Left ventricle myocardium inferior (tissue), 1 donor: ENCODE measurements at regions not wholly inside any gene's neighbourhood (a gene's known extent, or its start where the extent isn't known, plus 50 kb on each side); places are given as distances from the start of the nearest gene placed in this dataset.

Experiments
- DNase-seq: peaks from one replicate; pipeline ENCODE4 v3.0.0-alpha.2; 2020
- H3K27ac ChIP-seq: fragments of 200-600 bp; replicated peaks from 2 replicates; pipeline ENCODE4 v1.8.0; 2021
- H3K27me3 ChIP-seq: fragments of 200-600 bp; 2 replicates; pipeline ENCODE4 v1.8.0; 2021; ENCODE audit warnings: low read depth
- H3K36me3 ChIP-seq: fragments of 200-600 bp; 2 replicates; pipeline ENCODE4 v1.8.0; 2021
- H3K4me1 ChIP-seq: fragments of 200-600 bp; 2 replicates; pipeline ENCODE4 v1.8.0; 2021
- H3K4me3 ChIP-seq: fragments of 200-600 bp; 2 replicates; pipeline ENCODE4 v1.8.0; 2021; ENCODE audit warnings: mild to moderate bottlenecking, moderate library complexity
- H3K9me3 ChIP-seq: fragments of 200-600 bp; replicated peaks from 2 replicates; pipeline ENCODE4 v1.8.0; 2021
- intact Hi-C: fragments of 100-400 bp; cut with micrococcal nuclease; formaldehyde crosslinking; loops from one replicate; pipeline ENCODE4 v1.11.0; 2022
- TF ChIP-seq, protein P1 (sequence below): fragments of 200-600 bp; IDR thresholded peaks from 2 replicates; pipeline ENCODE4 v1.8.0; 2021; ENCODE audit warnings: antibody characterized with exemption, mild to moderate bottlenecking, borderline replicate concordance
- donor health status: DM: no; HTN: yes; CAD: no; lungs with severe emphysema.

DNA sequence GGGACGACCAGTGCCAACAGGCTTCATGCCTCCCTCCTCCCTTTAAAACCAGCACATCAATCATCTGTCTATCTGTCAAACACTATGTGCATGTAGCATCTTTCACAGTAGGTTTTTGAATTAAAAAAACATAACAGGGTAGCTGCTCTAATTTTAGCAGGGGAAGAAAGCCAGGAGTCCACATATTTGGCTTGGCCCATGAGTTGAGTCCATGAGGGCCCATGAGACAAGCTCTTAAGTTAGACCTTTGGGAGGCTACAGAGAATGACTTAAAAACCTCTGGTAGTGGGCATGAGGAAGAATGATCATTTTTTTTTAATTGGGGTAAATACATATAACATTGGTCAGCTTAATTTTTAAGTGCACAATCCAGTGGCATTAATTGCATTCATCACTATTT is 194.9 kb downstream of the UTRN start:
- Histone ChIP-seq H3K4me3 (no peak overlapping the region), H3K4me1 (peaks cover 42% of the 10 kb centered on the region), H3K9me3 (no peaks in the 10 kb centered on the region), H3K27ac (peak overlapping the region; percentile 66), H3K27me3 (no peaks in the 10 kb centered on the region), H3K36me3 (peaks cover 35% of the 10 kb centered on the region)
- TF ChIP-seq, protein P1, sequence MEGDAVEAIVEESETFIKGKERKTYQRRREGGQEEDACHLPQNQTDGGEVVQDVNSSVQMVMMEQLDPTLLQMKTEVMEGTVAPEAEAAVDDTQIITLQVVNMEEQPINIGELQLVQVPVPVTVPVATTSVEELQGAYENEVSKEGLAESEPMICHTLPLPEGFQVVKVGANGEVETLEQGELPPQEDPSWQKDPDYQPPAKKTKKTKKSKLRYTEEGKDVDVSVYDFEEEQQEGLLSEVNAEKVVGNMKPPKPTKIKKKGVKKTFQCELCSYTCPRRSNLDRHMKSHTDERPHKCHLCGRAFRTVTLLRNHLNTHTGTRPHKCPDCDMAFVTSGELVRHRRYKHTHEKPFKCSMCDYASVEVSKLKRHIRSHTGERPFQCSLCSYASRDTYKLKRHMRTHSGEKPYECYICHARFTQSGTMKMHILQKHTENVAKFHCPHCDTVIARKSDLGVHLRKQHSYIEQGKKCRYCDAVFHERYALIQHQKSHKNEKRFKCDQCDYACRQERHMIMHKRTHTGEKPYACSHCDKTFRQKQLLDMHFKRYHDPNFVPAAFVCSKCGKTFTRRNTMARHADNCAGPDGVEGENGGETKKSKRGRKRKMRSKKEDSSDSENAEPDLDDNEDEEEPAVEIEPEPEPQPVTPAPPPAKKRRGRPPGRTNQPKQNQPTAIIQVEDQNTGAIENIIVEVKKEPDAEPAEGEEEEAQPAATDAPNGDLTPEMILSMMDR: no peak
- intact Hi-C loops: loop anchor here (5.0 to 10.0 kb wide), 2 partner anchors 265 to 373 kb away; no protein-coding TSS in a partner anchor
- no peak for DNase-seq

GRCh38 chr6:144480473-144480872 is 195.3 kb downstream of the UTRN start:
- intact Hi-C loops: loop anchor here (5.0 to 10.0 kb wide), 2 partner anchors 266 to 373 kb away; no protein-coding TSS in a partner anchor

GRCh38 chr6:144481527-144481926 is 196.4 kb downstream of the UTRN start:
- Histone ChIP-seq H3K4me3 (no peak overlapping the region), H3K27ac (peak overlapping the region; percentile 12), H3K27me3 (no peaks in the 10 kb centered on the region), H3K4me1 (peaks cover 42% of the 10 kb centered on the region), H3K9me3 (no peaks in the 10 kb centered on the region), H3K36me3 (peaks cover 35% of the 10 kb centered on the region)
- intact Hi-C loops: loop anchor here (5.0 to 10.0 kb wide), 2 partner anchors 267 to 374 kb away; no protein-coding TSS in a partner anchor
- no peak for DNase-seq
- TF ChIP-seq, protein P1: no peak

More at GRCh38 chr6:144480473-144480872, 195.3 kb downstream of the UTRN start:
- peaks cover 35% of the 10 kb centered on the region for H3K36me3 ChIP-seq
- DNase-seq: no peak
- TF ChIP-seq, protein P1: no peak
- peaks cover 42% of the 10 kb centered on the region for H3K4me1 ChIP-seq
- H3K27me3 ChIP-seq: no peaks in the 10 kb centered on the region
- H3K4me3 ChIP-seq: no peak overlapping the region
- H3K27ac ChIP-seq: peak overlapping the region; percentile 66
- no peaks in the 10 kb centered on the region for H3K9me3 ChIP-seq

DNA sequence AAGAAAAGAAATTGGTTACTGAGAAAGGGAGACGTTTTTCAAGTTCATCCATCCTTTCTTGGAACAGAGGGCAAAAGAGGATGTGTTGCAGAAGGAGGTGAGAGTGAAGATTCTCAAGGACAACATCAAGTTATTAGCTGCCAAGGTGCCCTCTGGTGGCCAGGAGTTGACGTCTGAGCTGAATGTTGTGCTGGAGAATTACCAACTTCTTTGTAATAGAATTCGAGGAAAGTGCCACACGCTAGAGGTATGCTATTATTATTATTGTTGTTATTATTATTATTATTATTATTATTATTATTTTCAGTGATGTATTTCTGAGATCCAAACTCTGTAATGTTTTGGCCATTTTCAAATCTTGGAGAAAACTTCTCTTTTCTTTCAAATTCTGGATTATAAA is 197.0 kb downstream of the UTRN start:
- peaks cover 35% of the 10 kb centered on the region for H3K36me3 ChIP-seq
- intact Hi-C loops: loop anchor here (5.0 to 10.0 kb wide), 2 partner anchors 267 to 375 kb away; no protein-coding TSS in a partner anchor
- DNase-seq: peak; percentile 76
- H3K4me3 ChIP-seq: no peak overlapping the region
- H3K27ac ChIP-seq: peak overlapping the region; percentile 12
- peaks cover 42% of the 10 kb centered on the region for H3K4me1 ChIP-seq
- H3K9me3 ChIP-seq: no peaks in the 10 kb centered on the region
- no peaks in the 10 kb centered on the region for H3K27me3 ChIP-seq
- TF ChIP-seq, protein P1: peak; percentile 72

- H3K27me3 ChIP-seq: no peaks in the 10 kb centered on the region
- H3K9me3 ChIP-seq: no peaks in the 10 kb centered on the region
- intact Hi-C loops: loop anchor here (10.0 kb wide), 1 partner anchor 271 kb away; no protein-coding TSS in a partner anchor
- TF ChIP-seq, protein P1: no peak
- peaks cover 12% of the 10 kb centered on the region for H3K4me1 ChIP-seq
- no peak overlapping the region for H3K27ac ChIP-seq
- peaks cover 59% of the 10 kb centered on the region for H3K36me3 ChIP-seq
- no peak overlapping the region for H3K4me3 ChIP-seq
- DNase-seq: no peak
Measured at GRCh38 chr6:144485531-144485930, 200.4 kb downstream of the UTRN start.
